HL-60 (cell line): ENCODE measurements at regions not wholly inside any gene's neighbourhood (a gene's known extent, or its start where the extent isn't known, plus 50 kb on each side); places are given as distances from the start of the nearest gene placed in this dataset.

Experiments used
- GABPA ChIP-seq: IDR thresholded peaks from 2 replicates; pipeline ENCODE4 v1.6.1; 2012; ENCODE audit warnings: low read depth
- POLR2AphosphoS5 ChIP-seq: IDR thresholded peaks from 2 replicates; pipeline ENCODE4 v1.6.1; 2012; ENCODE audit warnings: low read depth
- TF ChIP-seq, protein P1 (sequence below): IDR thresholded peaks from one replicate; pipeline ENCODE4 v1.5.1; 2011; ENCODE audit warnings: low read length, control low read depth, inconsistent platforms; ENCODE audit not compliant: insufficient read depth
- TF ChIP-seq, protein P2 (sequence below): IDR thresholded peaks from 2 replicates; pipeline ENCODE4 v1.6.1; 2012; ENCODE audit warnings: low read depth; ENCODE audit not compliant: insufficient replicate concordance

DNA sequence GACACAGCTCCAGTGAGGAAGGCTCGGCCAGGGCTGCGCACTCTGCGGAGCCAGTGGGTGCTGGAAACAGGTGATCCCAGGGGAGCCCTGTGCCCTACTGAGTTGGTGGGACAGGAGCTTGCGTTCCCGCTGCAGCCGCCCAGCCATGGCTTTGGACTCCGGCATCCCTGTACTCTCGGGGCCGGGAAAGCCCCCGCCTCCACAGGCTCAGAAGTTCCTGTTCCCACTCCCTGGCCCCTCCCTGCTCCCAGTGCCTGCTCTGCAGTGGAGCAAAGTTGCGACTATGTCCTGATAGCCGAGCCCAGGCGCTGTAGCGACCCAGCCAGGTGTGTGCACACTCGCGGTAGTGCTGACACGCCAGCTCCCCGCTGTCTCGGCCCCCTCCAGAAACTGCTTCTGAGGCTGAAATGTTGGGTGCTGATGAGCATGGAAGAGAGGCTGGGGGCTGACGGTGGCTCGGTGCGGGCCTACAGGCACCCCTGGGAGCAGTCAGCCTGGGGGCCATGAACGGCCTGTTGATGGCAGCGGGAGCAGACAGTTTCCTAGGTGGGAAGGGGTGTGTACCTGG lies 344.6 kb upstream of the MGAT4C start:
- TF ChIP-seq, protein P1, sequence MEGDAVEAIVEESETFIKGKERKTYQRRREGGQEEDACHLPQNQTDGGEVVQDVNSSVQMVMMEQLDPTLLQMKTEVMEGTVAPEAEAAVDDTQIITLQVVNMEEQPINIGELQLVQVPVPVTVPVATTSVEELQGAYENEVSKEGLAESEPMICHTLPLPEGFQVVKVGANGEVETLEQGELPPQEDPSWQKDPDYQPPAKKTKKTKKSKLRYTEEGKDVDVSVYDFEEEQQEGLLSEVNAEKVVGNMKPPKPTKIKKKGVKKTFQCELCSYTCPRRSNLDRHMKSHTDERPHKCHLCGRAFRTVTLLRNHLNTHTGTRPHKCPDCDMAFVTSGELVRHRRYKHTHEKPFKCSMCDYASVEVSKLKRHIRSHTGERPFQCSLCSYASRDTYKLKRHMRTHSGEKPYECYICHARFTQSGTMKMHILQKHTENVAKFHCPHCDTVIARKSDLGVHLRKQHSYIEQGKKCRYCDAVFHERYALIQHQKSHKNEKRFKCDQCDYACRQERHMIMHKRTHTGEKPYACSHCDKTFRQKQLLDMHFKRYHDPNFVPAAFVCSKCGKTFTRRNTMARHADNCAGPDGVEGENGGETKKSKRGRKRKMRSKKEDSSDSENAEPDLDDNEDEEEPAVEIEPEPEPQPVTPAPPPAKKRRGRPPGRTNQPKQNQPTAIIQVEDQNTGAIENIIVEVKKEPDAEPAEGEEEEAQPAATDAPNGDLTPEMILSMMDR: no peak
- no peak for TF ChIP-seq GABPA
- TF ChIP-seq POLR2AphosphoS5: no peak
- TF ChIP-seq, protein P2, sequence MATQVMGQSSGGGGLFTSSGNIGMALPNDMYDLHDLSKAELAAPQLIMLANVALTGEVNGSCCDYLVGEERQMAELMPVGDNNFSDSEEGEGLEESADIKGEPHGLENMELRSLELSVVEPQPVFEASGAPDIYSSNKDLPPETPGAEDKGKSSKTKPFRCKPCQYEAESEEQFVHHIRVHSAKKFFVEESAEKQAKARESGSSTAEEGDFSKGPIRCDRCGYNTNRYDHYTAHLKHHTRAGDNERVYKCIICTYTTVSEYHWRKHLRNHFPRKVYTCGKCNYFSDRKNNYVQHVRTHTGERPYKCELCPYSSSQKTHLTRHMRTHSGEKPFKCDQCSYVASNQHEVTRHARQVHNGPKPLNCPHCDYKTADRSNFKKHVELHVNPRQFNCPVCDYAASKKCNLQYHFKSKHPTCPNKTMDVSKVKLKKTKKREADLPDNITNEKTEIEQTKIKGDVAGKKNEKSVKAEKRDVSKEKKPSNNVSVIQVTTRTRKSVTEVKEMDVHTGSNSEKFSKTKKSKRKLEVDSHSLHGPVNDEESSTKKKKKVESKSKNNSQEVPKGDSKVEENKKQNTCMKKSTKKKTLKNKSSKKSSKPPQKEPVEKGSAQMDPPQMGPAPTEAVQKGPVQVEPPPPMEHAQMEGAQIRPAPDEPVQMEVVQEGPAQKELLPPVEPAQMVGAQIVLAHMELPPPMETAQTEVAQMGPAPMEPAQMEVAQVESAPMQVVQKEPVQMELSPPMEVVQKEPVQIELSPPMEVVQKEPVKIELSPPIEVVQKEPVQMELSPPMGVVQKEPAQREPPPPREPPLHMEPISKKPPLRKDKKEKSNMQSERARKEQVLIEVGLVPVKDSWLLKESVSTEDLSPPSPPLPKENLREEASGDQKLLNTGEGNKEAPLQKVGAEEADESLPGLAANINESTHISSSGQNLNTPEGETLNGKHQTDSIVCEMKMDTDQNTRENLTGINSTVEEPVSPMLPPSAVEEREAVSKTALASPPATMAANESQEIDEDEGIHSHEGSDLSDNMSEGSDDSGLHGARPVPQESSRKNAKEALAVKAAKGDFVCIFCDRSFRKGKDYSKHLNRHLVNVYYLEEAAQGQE: no peak
